T-helper 1 cell treated with Interleukin-12 subunit alpha and Interleukin-12 subunit beta and Interleukin-4 antibody, amounts not matched to agents 30 μg/mL and 1 μg/mL, for 36 hours (primary cell): ENCODE measurements at regions not wholly inside any gene's neighbourhood (a gene's known extent, or its start where the extent isn't known, plus 50 kb on each side); places are given as distances from the start of the nearest gene placed in this dataset.
A peak's percentile ranks its signal among the peaks of the same experiment; 100 is the strongest.

Source experiments
- H3K27ac Mint-ChIP-seq: one replicate; pipeline ENCODE4 v1.8.0; 2021; ENCODE audit warnings: mild to moderate bottlenecking, mixed read lengths
- H3K27me3 Mint-ChIP-seq: one replicate; pipeline ENCODE4 v1.8.0; 2021; ENCODE audit warnings: low read depth, mixed read lengths
- H3K36me3 Mint-ChIP-seq: one replicate; pipeline ENCODE4 v1.8.0; 2021; ENCODE audit warnings: low read depth, mixed read lengths
- H3K4me1 Mint-ChIP-seq: one replicate; pipeline ENCODE4 v1.8.0; 2021; ENCODE audit warnings: low read depth, mixed read lengths
- H3K4me3 Mint-ChIP-seq: one replicate; pipeline ENCODE4 v1.8.0; 2021; ENCODE audit warnings: mild to moderate bottlenecking, moderate library complexity, mixed read lengths
- H3K9me3 Mint-ChIP-seq: one replicate; pipeline ENCODE4 v1.8.0; 2021; ENCODE audit warnings: mixed read lengths

DNA sequence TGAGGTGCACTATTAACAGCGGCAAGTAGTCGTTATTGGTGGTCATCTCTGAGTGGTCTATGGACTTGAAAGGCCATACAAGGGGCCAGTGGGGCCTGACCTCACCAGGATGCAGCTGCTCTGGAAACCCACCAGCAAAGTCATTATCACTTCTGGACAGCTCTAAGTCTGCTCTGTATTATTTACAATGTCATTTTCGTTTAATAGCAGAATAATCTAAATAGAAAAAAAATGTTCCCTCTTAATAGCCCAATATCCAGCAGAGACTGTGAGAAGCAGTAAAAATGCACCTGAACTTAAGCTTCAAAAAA lies 85.0 kb upstream of the EED start:
- H3K4me1 Mint-ChIP-seq: peaks cover 35% of the 10 kb centered on the region
- no peak overlapping the region for H3K4me3 Mint-ChIP-seq
- peaks cover 4% of the 10 kb centered on the region for H3K36me3 Mint-ChIP-seq
- H3K9me3 Mint-ChIP-seq: peaks cover 7% of the 10 kb centered on the region
- no peaks in the 10 kb centered on the region for H3K27me3 Mint-ChIP-seq
- H3K27ac Mint-ChIP-seq: no peak overlapping the region

DNA sequence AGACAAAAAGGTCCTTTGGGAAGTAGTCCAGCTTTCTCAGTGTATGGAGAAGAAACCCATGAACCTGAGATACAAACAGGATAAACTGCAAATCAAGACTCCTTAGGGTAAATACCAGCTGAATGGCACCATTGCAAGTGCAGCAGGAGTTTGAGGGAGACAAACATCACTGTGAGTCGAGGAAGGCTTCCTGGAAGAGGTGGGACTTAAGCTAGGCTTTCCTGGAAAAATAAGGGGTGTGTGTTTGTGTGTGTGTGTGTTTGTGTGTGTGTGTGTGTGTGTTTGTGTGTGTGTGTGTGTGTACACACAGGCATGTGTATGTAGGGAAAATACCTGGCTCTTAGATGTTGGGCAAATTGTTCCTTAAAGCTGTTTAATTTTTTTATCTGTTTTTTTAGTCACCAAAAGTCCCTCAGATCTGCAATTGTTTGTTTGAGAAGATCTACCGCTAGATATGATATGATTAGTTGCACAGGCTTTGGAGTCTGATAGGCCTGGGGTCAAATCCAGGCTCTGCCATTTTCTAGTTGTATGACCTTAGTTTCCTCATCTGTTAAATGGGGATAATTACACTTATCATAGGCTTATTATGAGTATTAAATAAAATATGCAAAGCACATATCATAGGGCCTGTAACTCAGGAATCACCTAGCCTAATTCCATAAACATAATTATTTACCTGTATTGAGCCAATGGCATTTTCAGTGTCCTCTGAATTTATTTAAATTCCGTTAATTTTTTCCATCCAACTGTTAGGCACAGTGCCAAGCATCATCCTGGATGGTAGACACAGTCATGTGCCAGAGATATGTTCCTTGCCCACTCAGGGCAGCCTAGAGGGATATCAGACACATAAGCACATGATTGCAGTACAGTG lies 85.6 kb upstream of the EED start:
- peaks cover 7% of the 10 kb centered on the region for H3K9me3 Mint-ChIP-seq
- no peaks in the 10 kb centered on the region for H3K27me3 Mint-ChIP-seq
- H3K4me1 Mint-ChIP-seq: peaks cover 35% of the 10 kb centered on the region
- peaks cover 4% of the 10 kb centered on the region for H3K36me3 Mint-ChIP-seq
- H3K4me3 Mint-ChIP-seq: peak overlapping the region; percentile 46
- H3K27ac Mint-ChIP-seq: peak overlapping the region; percentile 50

DNA sequence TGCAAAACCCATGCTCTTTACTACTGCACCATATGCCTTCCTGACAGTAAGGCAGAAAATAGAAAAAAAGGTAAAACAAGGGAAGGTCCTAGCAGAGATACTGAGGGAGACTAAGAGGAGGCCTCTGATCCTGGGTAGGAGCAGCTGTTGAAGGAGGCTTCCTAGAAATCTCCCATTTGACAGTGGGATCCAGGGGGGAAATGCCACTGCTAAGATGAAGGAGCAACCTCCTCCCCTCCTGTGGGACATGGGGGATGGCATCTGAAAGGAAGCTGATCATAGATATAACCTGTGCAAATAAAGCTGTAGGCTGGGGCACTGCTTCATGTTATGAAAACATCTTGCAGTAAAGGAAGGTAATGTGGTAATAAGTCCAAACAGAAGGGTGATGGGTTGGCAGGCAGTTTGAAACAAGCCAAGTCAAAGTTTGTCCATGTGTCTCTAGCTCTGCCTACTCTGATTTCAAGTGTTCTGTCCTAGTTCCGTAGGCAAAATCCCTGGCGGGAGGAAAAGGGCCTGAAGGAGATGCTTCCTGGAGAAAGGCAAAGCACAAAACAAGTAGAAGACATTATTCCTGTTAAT lies 86.7 kb upstream of the EED start:
- Mint-ChIP-seq H3K4me3 (no peak overlapping the region), H3K36me3 (peaks cover 4% of the 10 kb centered on the region), H3K27me3 (no peaks in the 10 kb centered on the region), H3K4me1 (peaks cover 42% of the 10 kb centered on the region), H3K27ac (no peak overlapping the region), H3K9me3 (peaks cover 7% of the 10 kb centered on the region)

DNA sequence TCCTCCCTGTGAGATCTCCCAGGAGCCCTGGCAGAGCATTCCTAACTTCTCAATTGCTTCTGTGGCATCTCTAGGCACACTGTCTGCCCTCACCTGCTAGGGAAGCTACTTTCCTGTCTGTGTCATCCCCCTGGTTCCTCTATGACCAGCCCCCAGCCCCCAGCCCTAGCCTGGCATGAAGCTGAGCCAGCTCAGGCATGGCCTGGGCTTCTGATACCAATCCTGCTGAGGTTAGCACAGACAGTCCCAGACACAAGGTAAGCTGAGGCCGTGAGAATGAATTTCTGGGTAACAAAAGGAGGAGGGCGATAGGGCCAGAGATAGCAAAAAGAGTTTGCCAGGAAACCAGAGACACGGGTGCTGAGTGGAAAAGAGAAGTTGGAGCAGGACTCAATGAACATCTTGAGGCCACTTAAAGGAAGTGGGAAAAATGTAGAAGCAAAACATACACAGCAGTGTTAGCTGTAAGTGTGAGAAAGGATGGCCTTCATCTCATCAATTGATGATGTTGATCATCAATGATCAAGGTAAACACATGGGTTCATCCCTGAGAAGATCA lies 87.6 kb upstream of the PICALM start:
- no peaks in the 10 kb centered on the region for H3K27me3 Mint-ChIP-seq
- peak overlapping the region; percentile 65 for H3K27ac Mint-ChIP-seq
- H3K4me1 Mint-ChIP-seq: peaks cover 49% of the 10 kb centered on the region
- H3K4me3 Mint-ChIP-seq: no peak overlapping the region
- H3K36me3 Mint-ChIP-seq: peaks cover 2% of the 10 kb centered on the region
- H3K9me3 Mint-ChIP-seq: peaks cover 7% of the 10 kb centered on the region

DNA sequence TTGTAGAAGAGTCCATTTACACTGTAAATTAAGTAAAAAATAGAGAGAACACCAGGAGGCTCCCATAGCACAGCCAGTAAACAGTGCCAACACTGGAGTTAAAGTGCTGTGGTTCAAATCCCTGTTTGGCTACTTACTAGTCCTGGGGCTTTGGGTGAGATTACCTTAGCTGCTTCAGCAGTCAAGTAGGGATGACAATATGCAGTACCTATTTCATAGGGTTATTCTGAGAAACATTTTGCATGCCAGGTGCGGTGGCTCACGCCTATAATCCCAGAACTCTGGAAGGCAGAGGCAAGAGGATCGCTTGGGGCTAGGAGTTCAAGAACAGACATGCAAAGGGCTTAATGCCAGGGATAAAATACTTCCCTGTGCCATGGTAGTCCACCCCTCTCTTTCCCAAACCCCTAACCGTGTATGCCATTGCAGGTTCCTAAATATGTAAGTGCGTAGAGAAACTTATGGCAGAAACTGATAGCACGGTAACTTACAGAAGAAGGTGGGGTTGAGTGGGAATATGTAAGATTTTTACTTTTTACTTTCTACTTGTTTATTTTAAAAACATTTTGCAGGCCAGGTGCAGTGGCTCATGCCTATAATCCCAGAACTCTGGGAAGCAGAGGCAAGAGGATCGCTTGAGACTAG lies 86.4 kb upstream of the PICALM start:
- H3K27me3 Mint-ChIP-seq: no peaks in the 10 kb centered on the region

DNA sequence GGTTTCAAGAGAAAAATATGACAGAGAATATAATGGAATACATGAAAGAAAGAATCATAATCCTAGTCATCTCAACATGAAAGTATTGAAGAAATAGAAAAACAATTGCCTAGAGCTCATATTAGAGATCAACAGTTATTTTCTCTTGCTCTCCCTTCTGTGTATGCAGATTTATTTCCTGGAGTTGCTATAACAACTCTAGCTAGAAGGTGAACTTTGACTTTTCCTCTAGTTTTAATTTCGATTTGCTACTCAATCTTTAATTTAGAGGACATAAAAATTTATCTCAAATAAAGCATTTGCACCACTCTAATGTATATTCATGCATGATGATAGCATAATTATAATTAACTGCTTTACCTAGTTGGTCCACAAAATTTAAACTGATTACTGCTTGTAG lies 84.6 kb upstream of the PICALM start:
- H3K4me3 Mint-ChIP-seq: no peak overlapping the region
- no peak overlapping the region for H3K27ac Mint-ChIP-seq
- H3K9me3 Mint-ChIP-seq: peaks cover under 1% of the 10 kb centered on the region
- no peaks in the 10 kb centered on the region for H3K36me3 Mint-ChIP-seq
- H3K4me1 Mint-ChIP-seq: peaks cover 41% of the 10 kb centered on the region
- no peaks in the 10 kb centered on the region for H3K27me3 Mint-ChIP-seq

More for the DNA sequence above, 86.4 kb upstream of the PICALM start:
- peaks cover 2% of the 10 kb centered on the region for H3K36me3 Mint-ChIP-seq
- peaks cover 54% of the 10 kb centered on the region for H3K4me1 Mint-ChIP-seq
- no peak overlapping the region for H3K27ac Mint-ChIP-seq
- peaks cover 4% of the 10 kb centered on the region for H3K9me3 Mint-ChIP-seq
- no peak overlapping the region for H3K4me3 Mint-ChIP-seq

DNA sequence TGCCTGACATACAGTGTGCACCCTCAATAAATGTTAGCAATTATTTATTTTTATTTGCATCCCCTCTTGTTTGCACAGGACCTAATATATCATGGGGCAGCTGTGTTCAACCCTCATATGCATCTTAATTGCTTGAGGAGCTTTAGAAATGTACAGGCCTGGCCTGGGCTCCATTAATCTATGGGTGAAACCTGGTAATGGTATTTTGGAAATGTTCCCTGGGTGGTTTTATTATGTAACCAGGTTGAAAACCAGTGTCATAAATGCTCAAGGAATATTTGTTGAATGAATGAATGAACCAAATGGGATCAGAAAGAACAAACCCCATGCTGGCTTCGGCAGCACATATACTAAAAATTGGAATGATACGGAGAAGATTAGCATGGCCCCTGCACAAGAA lies 84.0 kb upstream of the PICALM start:
- no peaks in the 10 kb centered on the region for H3K9me3 Mint-ChIP-seq
- H3K4me3 Mint-ChIP-seq: no peak overlapping the region
- no peaks in the 10 kb centered on the region for H3K27me3 Mint-ChIP-seq
- H3K36me3 Mint-ChIP-seq: no peaks in the 10 kb centered on the region
- no peak overlapping the region for H3K27ac Mint-ChIP-seq
- H3K4me1 Mint-ChIP-seq: peaks cover 36% of the 10 kb centered on the region

DNA sequence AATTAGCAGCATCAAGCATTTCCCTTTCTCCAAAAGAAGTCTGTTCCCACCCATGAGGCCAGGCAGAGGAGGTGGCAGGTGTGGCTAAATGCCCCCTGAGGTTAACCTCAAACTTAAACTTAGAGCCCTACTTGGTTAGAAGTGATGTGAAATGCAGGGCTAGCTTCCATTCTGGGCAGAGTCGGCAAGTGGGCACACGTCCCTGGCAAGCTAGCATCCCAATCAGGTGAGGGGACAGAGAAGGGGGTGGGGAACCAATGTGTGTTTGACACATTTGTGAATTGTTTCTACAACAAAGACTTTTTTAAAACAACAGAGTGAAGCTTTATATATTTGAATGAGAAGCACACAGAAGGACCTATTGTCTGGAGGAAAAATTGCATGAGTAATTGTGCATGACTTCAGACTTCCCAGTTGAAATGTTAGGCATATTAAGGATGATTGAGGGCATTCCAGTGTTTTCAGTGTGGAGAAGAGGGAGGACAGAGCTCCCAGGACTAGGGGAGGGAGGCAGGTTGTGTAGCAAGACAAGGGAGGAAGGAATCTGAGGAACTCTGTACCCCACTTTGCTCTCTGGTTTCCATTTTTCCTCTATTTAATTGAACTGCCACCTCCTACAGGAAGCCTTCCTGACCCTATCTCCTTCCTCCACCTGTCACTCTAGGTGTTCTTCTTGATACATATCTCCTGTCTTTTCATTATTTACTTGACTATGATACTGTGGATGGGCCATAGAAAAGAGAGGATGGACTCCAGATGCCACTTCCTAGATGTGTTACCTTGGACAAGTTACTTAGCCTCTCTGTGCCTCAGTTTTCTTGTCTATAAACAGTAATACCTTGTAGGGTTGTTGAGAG lies 83.3 kb upstream of the PICALM start:
- Mint-ChIP-seq H3K4me1 (peaks cover 33% of the 10 kb centered on the region), H3K9me3 (no peaks in the 10 kb centered on the region), H3K36me3 (no peaks in the 10 kb centered on the region), H3K4me3 (no peak overlapping the region), H3K27me3 (no peaks in the 10 kb centered on the region), H3K27ac (peak overlapping the region; percentile 34)

DNA sequence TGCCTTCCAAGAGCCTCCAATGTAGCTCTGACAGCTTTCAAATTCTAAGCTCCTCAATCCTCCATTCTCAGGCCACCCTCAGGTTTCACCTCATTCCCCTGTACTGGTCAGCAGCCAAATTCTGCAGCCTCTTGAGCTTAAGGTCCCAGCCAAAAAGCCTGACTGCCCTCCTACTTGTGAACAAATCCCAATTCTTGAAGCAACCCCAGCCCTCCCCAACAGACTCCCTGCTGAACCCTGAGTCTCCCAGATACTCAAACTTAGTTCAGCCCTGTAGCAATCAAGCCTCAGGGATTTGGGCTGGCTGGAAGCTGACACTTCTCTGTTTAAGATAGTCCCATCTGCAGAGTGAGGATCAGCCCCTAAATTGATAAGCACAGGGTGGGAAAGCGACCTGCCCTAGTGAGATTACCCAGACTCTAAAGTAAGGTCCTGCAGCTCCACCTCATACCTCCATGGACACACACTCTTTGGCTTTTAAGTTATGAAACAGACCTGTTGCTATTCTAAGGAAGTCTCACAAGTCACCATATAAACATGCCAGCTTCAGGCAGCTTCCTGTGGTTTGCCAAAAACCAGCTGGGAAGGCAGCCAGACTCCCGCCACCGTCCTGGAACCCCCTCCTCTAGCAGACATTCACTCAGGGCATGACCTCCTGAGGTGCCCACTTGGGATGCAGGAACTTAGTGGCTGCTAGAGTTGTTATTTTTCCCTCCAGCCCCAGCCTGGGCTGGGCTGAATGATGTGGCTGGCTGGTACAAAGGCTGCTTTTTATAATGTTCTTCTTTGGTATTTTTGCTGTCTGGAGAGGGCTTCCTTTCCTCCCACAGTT lies 82.5 kb upstream of the PICALM start:
- Mint-ChIP-seq H3K27me3 (no peaks in the 10 kb centered on the region), H3K27ac (peak overlapping the region; percentile 34), H3K4me1 (peaks cover 36% of the 10 kb centered on the region), H3K9me3 (no peaks in the 10 kb centered on the region), H3K4me3 (no peak overlapping the region), H3K36me3 (peaks cover 2% of the 10 kb centered on the region)

DNA sequence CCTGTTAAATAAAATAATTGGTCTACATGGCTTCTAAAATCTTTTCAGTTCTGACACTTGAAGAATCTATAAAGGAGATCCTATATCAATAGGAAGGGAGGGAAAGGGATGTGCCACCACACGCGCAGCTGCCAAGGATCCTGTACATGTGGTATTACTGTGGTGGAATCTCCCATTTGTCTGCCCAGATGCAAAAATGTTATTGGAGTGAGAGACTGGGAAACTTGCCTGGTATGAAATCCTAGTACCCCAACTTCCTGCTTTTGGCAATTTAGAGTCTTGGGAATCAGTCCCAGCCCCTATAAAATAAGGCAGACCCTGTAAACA lies 81.9 kb upstream of the PICALM start:
- Mint-ChIP-seq H3K36me3 (peaks cover 2% of the 10 kb centered on the region), H3K4me3 (no peak overlapping the region), H3K27me3 (no peaks in the 10 kb centered on the region), H3K9me3 (no peaks in the 10 kb centered on the region), H3K4me1 (peaks cover 34% of the 10 kb centered on the region), H3K27ac (no peak overlapping the region)

DNA sequence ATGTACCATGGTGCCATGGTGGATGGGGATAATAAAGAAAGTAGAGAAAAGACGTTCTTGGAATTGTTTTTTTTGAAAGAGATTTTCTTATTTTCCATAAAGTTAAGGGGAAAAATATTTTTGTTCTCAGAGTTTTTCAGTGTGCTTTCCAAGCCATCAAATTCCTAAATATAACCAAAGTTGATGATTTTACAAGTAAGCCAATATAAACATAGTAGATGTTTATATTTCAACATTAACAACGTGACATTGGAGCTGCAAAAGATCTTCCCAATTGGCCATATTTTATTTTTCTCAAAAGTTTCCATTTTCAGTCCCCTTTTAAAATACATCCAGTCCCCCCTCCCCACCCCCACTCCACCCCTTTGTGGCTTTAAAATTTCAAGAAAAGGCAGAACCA lies 80.9 kb upstream of the PICALM start:
- H3K36me3 Mint-ChIP-seq: peaks cover 2% of the 10 kb centered on the region
- H3K4me3 Mint-ChIP-seq: no peak overlapping the region
- no peaks in the 10 kb centered on the region for H3K9me3 Mint-ChIP-seq
- H3K27ac Mint-ChIP-seq: no peak overlapping the region
- H3K4me1 Mint-ChIP-seq: peaks cover 39% of the 10 kb centered on the region
- H3K27me3 Mint-ChIP-seq: no peaks in the 10 kb centered on the region

DNA sequence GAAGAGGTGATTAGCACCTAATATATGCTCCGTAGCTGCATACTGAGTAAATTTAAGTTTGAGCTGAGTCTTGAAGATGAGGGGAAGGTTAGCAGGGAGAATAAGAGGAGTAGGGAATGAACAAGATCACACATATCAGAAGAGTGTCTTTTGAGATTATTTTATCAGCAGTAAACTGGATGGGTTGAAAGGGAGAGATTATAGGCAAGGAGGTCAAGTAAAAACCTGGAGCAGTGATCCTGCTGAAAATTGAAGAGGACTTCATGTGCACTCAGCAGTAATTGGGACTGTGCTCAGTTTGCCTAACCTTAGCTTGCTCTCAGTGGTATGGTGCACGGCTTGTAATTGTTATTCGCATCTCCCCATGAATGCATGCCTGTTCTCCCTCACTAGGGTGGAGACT lies 79.5 kb upstream of the PICALM start:
- Mint-ChIP-seq H3K27ac (no peak overlapping the region), H3K4me1 (peaks cover 47% of the 10 kb centered on the region), H3K9me3 (peaks cover 4% of the 10 kb centered on the region), H3K27me3 (no peaks in the 10 kb centered on the region), H3K36me3 (peaks cover 9% of the 10 kb centered on the region), H3K4me3 (no peak overlapping the region)

DNA sequence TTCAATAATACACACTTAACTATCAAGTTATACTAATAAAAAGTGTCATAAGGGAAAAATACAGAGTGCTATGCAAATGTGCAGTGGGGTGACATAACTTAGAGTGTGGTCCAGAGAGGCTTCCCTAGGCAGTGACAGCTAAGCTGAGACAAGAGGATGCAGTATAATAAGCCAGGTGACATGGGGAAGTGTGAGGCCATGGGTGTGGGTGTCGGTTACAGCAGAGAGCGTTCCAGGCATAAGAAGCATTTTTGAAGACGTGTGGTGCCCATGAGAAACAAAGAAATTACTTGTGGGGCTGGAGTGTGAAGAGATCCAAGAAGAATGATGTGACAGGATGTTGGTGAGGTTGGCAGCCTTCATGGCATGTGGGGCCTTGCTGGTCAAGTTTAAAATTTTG lies 78.1 kb upstream of the PICALM start:
- Mint-ChIP-seq H3K27ac (no peak overlapping the region), H3K4me1 (peaks cover 48% of the 10 kb centered on the region), H3K4me3 (no peak overlapping the region), H3K36me3 (peaks cover 15% of the 10 kb centered on the region), H3K27me3 (no peaks in the 10 kb centered on the region), H3K9me3 (peaks cover 11% of the 10 kb centered on the region)
